ENCODE measurements at regions not wholly inside any gene's neighbourhood (a gene's known extent, or its start where the extent isn't known, plus 50 kb on each side); places are given as distances from the start of the nearest gene placed in this dataset.

DNA sequence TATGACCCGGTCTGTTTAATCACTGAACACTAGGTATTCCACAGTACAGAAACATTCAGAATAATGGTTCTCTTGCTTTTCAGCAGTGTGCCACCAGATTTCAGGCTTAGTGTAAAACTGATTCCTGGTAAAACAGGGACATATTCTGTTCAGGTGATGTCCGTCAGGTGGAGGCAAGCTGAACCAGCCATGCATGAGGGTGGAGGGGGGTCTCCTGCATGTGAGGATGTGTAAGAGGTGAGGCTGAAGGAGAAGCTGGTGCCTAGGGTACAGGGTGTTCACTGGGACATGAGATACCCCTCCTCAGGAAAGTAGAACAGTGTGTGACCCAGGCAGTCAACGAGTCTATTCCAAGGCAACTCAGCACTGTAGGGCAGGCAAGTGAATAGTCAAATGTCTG is 563.9 kb downstream of the BNC2 start:
- no peak overlapping the region for H2AFZ ChIP-seq (ENCODE audit: low read depth, low read length)
- CTCF ChIA-PET (ENCODE audit: low intra/inter-chr PET ratio) = no interaction called here
- WGBS (ENCODE audit: insufficient coverage, low coverage, missing lambda C conversion rate) = 0% methylated on average over 3 of the region's 3 CpGs
- no peak for FAIRE-seq
- H3K27me3 ChIP-seq (ENCODE audit: control insufficient read depth in 2 of 2, insufficient read depth in 2 of 2, low read length in 2 of 2) = no peaks in the 10 kb centered on the region
- intact Hi-C loops (cut with micrococcal nuclease) (no loop called here), in situ Hi-C loops (cut with MboI) (no loop called here)
- H3K9ac ChIP-seq (ENCODE audit: insufficient read depth in 1 of 2, low read depth in 2 of 2, low read length in 2 of 2) = no peak overlapping the region
- H3K27ac ChIP-seq (ENCODE audit: extremely low read depth, low read depth, low read length) = no peak overlapping the region
- no peak for DNase-seq (ENCODE audit: extremely low read depth in 1 of 4, low spot score in 3 of 4)
- H3K79me2 ChIP-seq (ENCODE audit: control insufficient read depth, insufficient read depth, low read length) = no peaks in the 10 kb centered on the region
- no peak overlapping the region for H3K4me3 ChIP-seq
- ATAC-seq = no peak
- BruUV-seq (replicated peaks) = no TSS peak
- H3K9me1 ChIP-seq (ENCODE audit: control insufficient read depth, insufficient read depth, low read length) = no peaks in the 10 kb centered on the region
- H3K4me1 ChIP-seq (replicated peaks in 1 of 2; ENCODE audit: control insufficient read depth in 2 of 2, insufficient read depth in 2 of 2, low read length in 2 of 2) = no peaks in the 10 kb centered on the region
- H4K20me1 ChIP-seq (replicated peaks; ENCODE audit: control insufficient read depth, insufficient read depth, low read length) = no peaks in the 10 kb centered on the region
- H3K36me3 ChIP-seq (ENCODE audit: control insufficient read depth, insufficient read depth, low read length) = no peaks in the 10 kb centered on the region
- no peak overlapping the region for H3K4me2 ChIP-seq (ENCODE audit: insufficient read depth, low read length)
- H3K9me3 ChIP-seq (replicated peaks; ENCODE audit: control insufficient read depth, insufficient read depth, low read depth, low read length) = no peaks in the 10 kb centered on the region
- POLR2A ChIA-PET = interaction anchor here (0.6 kb wide), 1 partner anchor 13 kb away, joined by 5 read pairs; no protein-coding TSS in a partner anchor
- TF ChIP-seq SIRT6 (IDR thresholded peaks at IDR 0.05; ENCODE audit: low read depth, low read length) (no peak), KDM2B (CRISPR knock-in tag; IDR thresholded peaks at IDR 0.05) (no peak), CBX8 (IDR thresholded peaks at IDR 0.05; ENCODE audit: borderline replicate concordance, extremely low read depth, low read depth, low read length, poor library complexity, severe bottlenecking) (no peak), SMARCE1 (IDR thresholded peaks at IDR 0.05) (no peak), MCM7 (IDR thresholded peaks at IDR 0.05) (no peak), HOXB6 (CRISPR knock-in tag; IDR thresholded peaks at IDR 0.05; ENCODE audit: borderline replicate concordance) (no peak), ZNF780A (CRISPR knock-in tag; IDR thresholded peaks at IDR 0.05) (no peak)
- TF ChIP-seq, protein P1, sequence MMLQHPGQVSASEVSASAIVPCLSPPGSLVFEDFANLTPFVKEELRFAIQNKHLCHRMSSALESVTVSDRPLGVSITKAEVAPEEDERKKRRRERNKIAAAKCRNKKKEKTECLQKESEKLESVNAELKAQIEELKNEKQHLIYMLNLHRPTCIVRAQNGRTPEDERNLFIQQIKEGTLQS (IDR thresholded peaks at IDR 0.05) = no peak
- TF ChIP-seq, protein P1 (CRISPR knock-in tag; conservative IDR thresholded peaks at IDR 0.05) = no peak

All from K562 (cell line).